Right lobe of liver (tissue), 6 donors: ENCODE measurements at regions not wholly inside any gene's neighbourhood (a gene's known extent, or its start where the extent isn't known, plus 50 kb on each side); places are given as distances from the start of the nearest gene placed in this dataset.

Experiments
- ATAC-seq, 4 donors: fragments of 200-7000 bp; cut with Tn5 transposase; one replicate each; pipeline ENCODE4 v1.9.1; 2020; ENCODE audit warnings: mild to moderate bottlenecking in 4 of 4, moderate library complexity in 4 of 4
- DNase-seq, 3 donors: peaks; one replicate each; pipeline ENCODE4 v3.0.0-alpha.2; 2020
- H3K27ac ChIP-seq, 3 donors: fragments of 200-600 bp; one replicate each; pipeline ENCODE4 v1.8.0; 2022
- H3K27me3 ChIP-seq, 2 donors: fragments of 200-600 bp; one replicate each; pipeline ENCODE4 v1.8.0; 2022
- H3K36me3 ChIP-seq, 4 donors: fragments of 200-600 bp; sonication (generic) in 1 of 4; one replicate each; pipeline versions ENCODE4 v1.5.1 to v1.8.0; 2017 to 2022; ENCODE audit warnings: control low read depth in 1 of 4
- H3K4me1 ChIP-seq, 4 donors: fragments of 200-600 bp; sonication (generic) in 1 of 4; one replicate each; pipeline versions ENCODE4 v1.5.1 to v1.8.0; 2017 to 2022; ENCODE audit warnings: control low read depth in 1 of 4
- H3K4me3 ChIP-seq, 3 donors: fragments of 200-600 bp; one replicate each; pipeline ENCODE4 v1.8.0; 2022
- H3K9me3 ChIP-seq, 4 donors: fragments of 200-600 bp; sonication (generic) in 1 of 4; one replicate each; pipeline versions ENCODE4 v1.5.1 to v1.8.0; 2017 to 2022; ENCODE audit warnings: control low read depth in 1 of 4
- POLR2A ChIP-seq: fragments of 450-650 bp; IDR thresholded peaks from one replicate; pipeline ENCODE4 v1.6.1; 2017; ENCODE audit warnings: antibody characterized with exemption, mild to moderate bottlenecking
- WGBS: methylation state at CpG from one replicate; pipeline ENCODE4 v1.1.6; 2018; ENCODE audit warnings: low coverage, low lambda C conversion rate; ENCODE audit not compliant: insufficient coverage; ENCODE audit errors: missing lambda C conversion rate; 5-methylcytosine and 5-hydroxymethylcytosine counted together
- intact Hi-C, 2 donors: fragments of 100-400 bp; cut with DNase I; formaldehyde crosslinking; loops; one replicate each; pipeline versions ENCODE4 v1.11.2 to v1.14.1; 2022
- TF ChIP-seq, protein P1 (sequence below), 4 donors: fragments of 200-600 bp in 3 of 4; fragments of 450-650 bp in 1 of 4; IDR thresholded peaks; one replicate each; pipeline versions ENCODE4 v1.5.1 to v1.8.0; 2016 to 2022; ENCODE audit warnings: antibody characterized with exemption in 4 of 4, mild to moderate bottlenecking in 2 of 4
- donor health status: DM: no; HTN: yes; CAD: no.
- donor health status: DM: no; HTN: no; CAD: no.
- donor health status: DM: no; HTN: no; CAD: no.
- donor health status: DM: no; HTN: yes; CAD: no.
- donor health status: DM: no; HTN: yes; CAD: no.

DNA sequence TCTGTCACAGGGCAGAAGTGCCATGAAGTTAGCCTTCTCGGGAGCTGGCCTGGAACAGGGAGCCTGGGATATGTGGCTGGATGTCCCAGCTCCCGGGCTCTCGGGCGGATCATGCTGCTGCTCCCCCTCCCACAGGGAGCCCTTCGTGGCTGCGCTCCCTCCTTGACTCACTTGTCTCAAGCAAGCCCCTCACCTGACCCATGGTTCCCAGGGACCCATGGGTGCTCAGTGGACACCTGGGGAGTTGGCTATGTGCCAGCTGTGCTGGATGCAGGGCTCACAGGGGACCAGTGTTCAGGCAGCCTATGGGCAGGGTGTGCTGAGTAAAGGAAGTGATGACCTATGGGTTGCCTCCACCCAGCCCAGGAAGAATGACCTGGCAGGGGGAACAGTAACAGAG lies 213.1 kb upstream of the SGCG start:
- no peak overlapping the region for H3K27ac ChIP-seq
- H3K9me3 ChIP-seq: no peaks in the 10 kb centered on the region
- WGBS: no CpG with 5 or more reads among the region's 6 CpGs
- ATAC-seq (no peak), DNase-seq (no peak)
- H3K27me3 ChIP-seq: no peaks in the 10 kb centered on the region
- H3K4me1 ChIP-seq: no peaks in the 10 kb centered on the region
- intact Hi-C loops: no loop called here
- H3K4me3 ChIP-seq: no peak overlapping the region
- TF ChIP-seq, protein P1, sequence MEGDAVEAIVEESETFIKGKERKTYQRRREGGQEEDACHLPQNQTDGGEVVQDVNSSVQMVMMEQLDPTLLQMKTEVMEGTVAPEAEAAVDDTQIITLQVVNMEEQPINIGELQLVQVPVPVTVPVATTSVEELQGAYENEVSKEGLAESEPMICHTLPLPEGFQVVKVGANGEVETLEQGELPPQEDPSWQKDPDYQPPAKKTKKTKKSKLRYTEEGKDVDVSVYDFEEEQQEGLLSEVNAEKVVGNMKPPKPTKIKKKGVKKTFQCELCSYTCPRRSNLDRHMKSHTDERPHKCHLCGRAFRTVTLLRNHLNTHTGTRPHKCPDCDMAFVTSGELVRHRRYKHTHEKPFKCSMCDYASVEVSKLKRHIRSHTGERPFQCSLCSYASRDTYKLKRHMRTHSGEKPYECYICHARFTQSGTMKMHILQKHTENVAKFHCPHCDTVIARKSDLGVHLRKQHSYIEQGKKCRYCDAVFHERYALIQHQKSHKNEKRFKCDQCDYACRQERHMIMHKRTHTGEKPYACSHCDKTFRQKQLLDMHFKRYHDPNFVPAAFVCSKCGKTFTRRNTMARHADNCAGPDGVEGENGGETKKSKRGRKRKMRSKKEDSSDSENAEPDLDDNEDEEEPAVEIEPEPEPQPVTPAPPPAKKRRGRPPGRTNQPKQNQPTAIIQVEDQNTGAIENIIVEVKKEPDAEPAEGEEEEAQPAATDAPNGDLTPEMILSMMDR (IDR thresholded peaks at IDR 0.05): no peak
- TF ChIP-seq POLR2A: no peak
- H3K36me3 ChIP-seq: no peaks in the 10 kb centered on the region

DNA sequence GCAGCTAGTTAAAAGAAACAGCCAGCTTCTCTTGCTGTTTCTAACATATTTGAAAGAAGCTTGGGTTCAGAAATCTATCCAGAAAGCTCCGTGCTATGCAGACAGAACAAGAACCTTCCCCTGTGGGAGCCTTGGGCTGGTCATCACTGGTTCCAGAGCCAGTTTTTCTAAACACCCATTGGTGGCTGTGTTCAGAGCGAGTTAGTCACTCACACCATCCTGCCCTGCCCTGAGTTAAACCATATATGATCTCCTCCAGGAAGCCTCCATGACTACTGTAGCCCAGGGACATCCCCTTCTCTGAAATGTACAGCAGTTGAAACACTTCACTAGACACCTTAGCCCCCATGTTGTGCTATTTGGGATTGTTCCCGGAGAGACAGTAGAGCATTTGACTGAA lies 200.8 kb upstream of the SGCG start:
- Histone ChIP-seq H3K9me3 (no peaks in the 10 kb centered on the region), H3K27ac (no peak overlapping the region), H3K4me1 (no peaks in the 10 kb centered on the region), H3K4me3 (no peak overlapping the region), H3K36me3 (no peaks in the 10 kb centered on the region), H3K27me3 (no peaks in the 10 kb centered on the region)
- no peak for DNase-seq
- intact Hi-C loops: no loop called here
- ATAC-seq: no peak
- no peak for TF ChIP-seq POLR2A
- TF ChIP-seq, protein P1 (IDR thresholded peaks at IDR 0.05): no peak
- 56% methylated on average over 3 of the region's 3 CpGs for WGBS

DNA sequence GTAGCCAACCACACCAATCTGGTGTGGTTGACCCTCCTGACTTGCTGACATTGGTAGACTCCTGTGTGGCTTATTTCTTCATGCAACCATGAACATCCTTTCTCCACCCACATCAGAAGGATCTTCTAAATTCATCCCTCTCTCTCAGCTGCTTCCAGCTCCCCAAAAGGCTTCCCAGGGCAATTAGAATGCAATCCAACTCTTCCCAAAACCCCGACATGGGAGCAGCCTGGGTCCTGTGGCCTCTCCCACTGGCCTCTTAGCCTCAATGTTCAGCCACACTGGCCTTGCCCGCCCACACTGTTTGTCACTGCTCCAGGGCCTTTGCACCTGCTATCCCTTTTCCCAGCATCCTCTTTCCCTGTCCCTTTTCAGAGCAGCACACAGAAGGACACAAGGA lies 199.8 kb upstream of the SGCG start:
- WGBS: no CpG with 5 or more reads among the region's 2 CpGs
- TF ChIP-seq, protein P1 (IDR thresholded peaks at IDR 0.05): no peak
- no peak for TF ChIP-seq POLR2A
- H3K4me1 ChIP-seq: no peaks in the 10 kb centered on the region
- H3K27me3 ChIP-seq: no peaks in the 10 kb centered on the region
- H3K27ac ChIP-seq: no peak overlapping the region
- H3K9me3 ChIP-seq: no peaks in the 10 kb centered on the region
- no peak for ATAC-seq
- no peak overlapping the region for H3K4me3 ChIP-seq
- no peaks in the 10 kb centered on the region for H3K36me3 ChIP-seq
- DNase-seq: no peak
- intact Hi-C loops: no loop called here

GRCh38 chr13:22993148-22993547 lies 187.6 kb upstream of the SGCG start:
- no peak overlapping the region for H3K4me3 ChIP-seq
- TF ChIP-seq POLR2A: no peak
- TF ChIP-seq, protein P1 (IDR thresholded peaks at IDR 0.05): no peak
- H3K4me1 ChIP-seq: no peaks in the 10 kb centered on the region
- H3K9me3 ChIP-seq: no peaks in the 10 kb centered on the region
- ATAC-seq: no peak
- H3K27me3 ChIP-seq: no peaks in the 10 kb centered on the region
- intact Hi-C loops: no loop called here
- no peak overlapping the region for H3K27ac ChIP-seq
- H3K36me3 ChIP-seq: no peaks in the 10 kb centered on the region
- 19% methylated on average over 1 of the region's 1 CpG for WGBS
- no peak for DNase-seq

- 43% methylated on average over 2 of the region's 2 CpGs for WGBS
- ATAC-seq: no peak
Measured at GRCh38 chr13:23003446-23003845, 177.3 kb upstream of the SGCG start.

More at GRCh38 chr13:23003446-23003845, 177.3 kb upstream of the SGCG start:
- Histone ChIP-seq H3K27ac (no peak overlapping the region), H3K27me3 (no peaks in the 10 kb centered on the region), H3K9me3 (no peaks in the 10 kb centered on the region), H3K36me3 (no peaks in the 10 kb centered on the region), H3K4me1 (no peaks in the 10 kb centered on the region), H3K4me3 (no peak overlapping the region)
- TF ChIP-seq POLR2A: no peak
- TF ChIP-seq, protein P1 (IDR thresholded peaks at IDR 0.05): no peak
- DNase-seq: no peak
- intact Hi-C loops: no loop called here
